OCI-LY7 (cell line): ENCODE measurements at regions not wholly inside any gene's neighbourhood (a gene's known extent, or its start where the extent isn't known, plus 50 kb on each side); places are given as distances from the start of the nearest gene placed in this dataset.

ENCODE experiments used
- BruUV-seq: library from RNA; stranded (reverse); fragments of 400-500 nt; replicated peaks from 2 replicates; lab custom pipeline; 2021; lab: Mats Ljungman, UMichigan
- CTCF ChIA-PET: fragments of 300-600 bp; sonication (Branson Sonifier 250); formaldehyde crosslinking; loops from one replicate; lab custom pipeline; 2022; ENCODE audit warnings: antibody characterized with exemption; ENCODE audit not compliant: unreplicated experiment; lab: Charles Lee
- POLR2A ChIA-PET: fragments of 300-600 bp; sonication (Branson Sonifier 250); formaldehyde crosslinking; loops from one replicate; lab custom pipeline; 2022; ENCODE audit warnings: antibody characterized with exemption; lab: Charles Lee
- DNase-seq: peaks from one replicate; pipeline ENCODE4 v3.0.0-alpha.2; 2015; ENCODE audit warnings: low spot score
- H2AFZ ChIP-seq: fragments of 200-600 bp; sonication (generic), shearing (Covaris generic); 2 replicates; pipeline ENCODE4 v1.6.1; 2014; ENCODE audit warnings: mild to moderate bottlenecking, antibody characterized with exemption, low read length, moderate library complexity
- H3K27ac ChIP-seq: fragments of 200-600 bp; sonication (generic); 2 replicates; pipeline ENCODE4 v1.5.1; 2014; ENCODE audit warnings: mixed run types, low read depth, mild to moderate bottlenecking, moderate library complexity, low read length, inconsistent platforms; ENCODE audit not compliant: poor library complexity, severe bottlenecking
- H3K36me3 ChIP-seq: fragments of 200-600 bp; sonication (generic); 2 replicates; pipeline ENCODE4 v1.6.1; 2014; ENCODE audit warnings: mild to moderate bottlenecking, antibody characterized with exemption, low read length, moderate library complexity, mixed read lengths; ENCODE audit not compliant: insufficient read depth
- H3K4me1 ChIP-seq: fragments of 200-600 bp; sonication (generic); 2 replicates; pipeline ENCODE4 v1.5.1; 2014; ENCODE audit warnings: mild to moderate bottlenecking, low read length; ENCODE audit not compliant: insufficient read depth, poor library complexity, severe bottlenecking
- H3K4me2 ChIP-seq: fragments of 200-600 bp; sonication (generic); 2 replicates; pipeline ENCODE4 v1.6.1; 2014; ENCODE audit warnings: mild to moderate bottlenecking, low read length
- H3K4me3 ChIP-seq: fragments of 200-600 bp; sonication (generic); 2 replicates; pipeline ENCODE4 v1.5.1; 2014; ENCODE audit warnings: mild to moderate bottlenecking, low read depth, low read length; ENCODE audit not compliant: poor library complexity, severe bottlenecking
- H3K79me2 ChIP-seq: fragments of 200-600 bp; sonication (generic); 2 replicates; pipeline ENCODE4 v1.6.1; 2016; ENCODE audit warnings: low read depth, mild to moderate bottlenecking, low read length, moderate library complexity, mixed read lengths; ENCODE audit not compliant: insufficient read depth
- H3K9me2 ChIP-seq: fragments of 200-600 bp; sonication (generic); 2 replicates; pipeline ENCODE4 v1.6.1; 2016; ENCODE audit warnings: mild to moderate bottlenecking, low read length, mixed read lengths; ENCODE audit not compliant: insufficient read depth
- H3K9me3 ChIP-seq: fragments of 200-600 bp; sonication (generic); 2 replicates; pipeline ENCODE4 v1.6.1; 2014; ENCODE audit warnings: mild to moderate bottlenecking, mixed run types, low read length, mixed read lengths
- H4K20me1 ChIP-seq: fragments of 200-600 bp; sonication (generic); 2 replicates; pipeline ENCODE4 v1.6.1; 2014; ENCODE audit warnings: mild to moderate bottlenecking, antibody characterized with exemption, low read length, moderate library complexity, mixed read lengths; ENCODE audit not compliant: insufficient read depth
- CTCF ChIP-seq: fragments of 200-600 bp; sonication (generic); conservative IDR thresholded peaks from 2 replicates; pipeline ENCODE4 v1.5.1; 2014; ENCODE audit warnings: mild to moderate bottlenecking, antibody characterized with exemption, low read length, moderate library complexity, mixed read lengths
- EZH2phosphoT487 ChIP-seq: fragments of 200-600 bp; sonication (generic); IDR thresholded peaks from 2 replicates; pipeline ENCODE4 v1.6.1; 2018; ENCODE audit warnings: low read depth, borderline replicate concordance, mild to moderate bottlenecking, mixed run types, antibody characterized with exemption, low read length, moderate library complexity, mixed read lengths
- intact Hi-C: fragments of 100-400 bp; cut with micrococcal nuclease; formaldehyde crosslinking; loops from one replicate; pipeline ENCODE4 v1.10.0; 2022; ENCODE audit not compliant: unreplicated experiment

GRCh38 chr5:152465140-152465539 is 60.1 kb upstream of the NMUR2 start:
- no peak overlapping the region for H2AFZ ChIP-seq
- no peaks in the 10 kb centered on the region for H3K4me1 ChIP-seq
- H3K4me2 ChIP-seq, result no peak overlapping the region
- no peak overlapping the region for H3K27ac ChIP-seq
- no peaks in the 10 kb centered on the region for H3K9me3 ChIP-seq
- H4K20me1 ChIP-seq, result no peaks in the 10 kb centered on the region
- no peak for TF ChIP-seq EZH2phosphoT487
- TF ChIP-seq CTCF, result no peak
- no peaks in the 10 kb centered on the region for H3K9me2 ChIP-seq
- CTCF ChIA-PET, result no interaction called here
- H3K4me3 ChIP-seq, result no peak overlapping the region
- no peaks in the 10 kb centered on the region for H3K36me3 ChIP-seq
- H3K79me2 ChIP-seq, result no peaks in the 10 kb centered on the region
- intact Hi-C loops, result no loop called here
- DNase-seq, result no peak
- POLR2A ChIA-PET, result no interaction called here
- no TSS peak for BruUV-seq

- H3K79me2 ChIP-seq, result no peaks in the 10 kb centered on the region
- no peak overlapping the region for H2AFZ ChIP-seq
- H3K9me2 ChIP-seq, result no peaks in the 10 kb centered on the region
- no peaks in the 10 kb centered on the region for H4K20me1 ChIP-seq
- POLR2A ChIA-PET, result interaction anchor here (0.6 kb wide), 2 partner anchors 22 to 24 kb away, joined by 3 to 4 read pairs; no protein-coding TSS in a partner anchor
- CTCF ChIA-PET, result no interaction called here
- BruUV-seq, result no TSS peak
- no peak overlapping the region for H3K4me2 ChIP-seq
- H3K4me3 ChIP-seq, result no peak overlapping the region
- H3K4me1 ChIP-seq, result no peaks in the 10 kb centered on the region
- no peaks in the 10 kb centered on the region for H3K9me3 ChIP-seq
- H3K27ac ChIP-seq, result no peak overlapping the region
- H3K36me3 ChIP-seq, result no peaks in the 10 kb centered on the region
- intact Hi-C loops, result no loop called here
- DNase-seq, result no peak
- no peak for TF ChIP-seq CTCF
- TF ChIP-seq EZH2phosphoT487, result no peak
These were observed 61.1 kb upstream of the NMUR2 start for GRCh38 chr5:152466085-152466745.

- intact Hi-C loops, result no loop called here
- DNase-seq, result no peak
- Histone ChIP-seq H3K4me3 (no peak overlapping the region), H3K79me2 (no peaks in the 10 kb centered on the region), H2AFZ (no peak overlapping the region), H3K4me1 (no peaks in the 10 kb centered on the region), H3K36me3 (no peaks in the 10 kb centered on the region), H3K4me2 (no peak overlapping the region), H3K9me2 (no peaks in the 10 kb centered on the region), H3K9me3 (no peaks in the 10 kb centered on the region), H3K27ac (no peak overlapping the region), H4K20me1 (no peaks in the 10 kb centered on the region)
- ChIA-PET CTCF (no interaction called here), POLR2A (interaction anchor here (1.1 kb wide), 1 partner anchor 43 kb away, joined by 3 read pairs; no protein-coding TSS in a partner anchor)
- TF ChIP-seq EZH2phosphoT487 (no peak), CTCF (no peak)
- BruUV-seq, result no TSS peak
These were observed 65.1 kb upstream of the NMUR2 start for GRCh38 chr5:152470167-152470566.
